CD4-positive, alpha-beta T cell treated with Interleukin-15 for 4 hours (primary cell): ENCODE measurements at regions not wholly inside any gene's neighbourhood (a gene's known extent, or its start where the extent isn't known, plus 50 kb on each side); places are given as distances from the start of the nearest gene placed in this dataset.

Source experiments
- DNase-seq: peaks from one replicate; pipeline ENCODE4 v3.0.0-alpha.2; 2020; ENCODE audit warnings: low spot score

DNA sequence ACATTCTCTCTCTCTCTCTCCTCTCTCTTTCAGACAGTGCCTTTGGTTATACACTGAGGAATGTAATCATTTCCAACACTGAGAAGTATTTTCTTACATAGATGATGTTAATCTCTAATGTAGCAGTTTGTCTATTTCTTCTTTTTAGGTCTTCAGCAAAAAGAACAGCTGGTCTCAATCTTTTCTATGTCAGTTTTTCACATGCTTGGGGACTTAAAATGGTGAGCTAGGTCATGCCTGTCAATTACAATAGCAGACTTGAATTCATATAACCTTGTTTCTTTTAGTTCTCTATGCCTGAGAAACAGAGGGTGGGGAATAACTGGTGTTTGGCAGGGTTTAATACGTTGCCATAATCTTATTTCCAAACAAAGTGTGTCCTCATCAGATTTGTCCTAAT, 786.2 kb downstream of the SQOR start:
- DNase-seq: no peak

DNA sequence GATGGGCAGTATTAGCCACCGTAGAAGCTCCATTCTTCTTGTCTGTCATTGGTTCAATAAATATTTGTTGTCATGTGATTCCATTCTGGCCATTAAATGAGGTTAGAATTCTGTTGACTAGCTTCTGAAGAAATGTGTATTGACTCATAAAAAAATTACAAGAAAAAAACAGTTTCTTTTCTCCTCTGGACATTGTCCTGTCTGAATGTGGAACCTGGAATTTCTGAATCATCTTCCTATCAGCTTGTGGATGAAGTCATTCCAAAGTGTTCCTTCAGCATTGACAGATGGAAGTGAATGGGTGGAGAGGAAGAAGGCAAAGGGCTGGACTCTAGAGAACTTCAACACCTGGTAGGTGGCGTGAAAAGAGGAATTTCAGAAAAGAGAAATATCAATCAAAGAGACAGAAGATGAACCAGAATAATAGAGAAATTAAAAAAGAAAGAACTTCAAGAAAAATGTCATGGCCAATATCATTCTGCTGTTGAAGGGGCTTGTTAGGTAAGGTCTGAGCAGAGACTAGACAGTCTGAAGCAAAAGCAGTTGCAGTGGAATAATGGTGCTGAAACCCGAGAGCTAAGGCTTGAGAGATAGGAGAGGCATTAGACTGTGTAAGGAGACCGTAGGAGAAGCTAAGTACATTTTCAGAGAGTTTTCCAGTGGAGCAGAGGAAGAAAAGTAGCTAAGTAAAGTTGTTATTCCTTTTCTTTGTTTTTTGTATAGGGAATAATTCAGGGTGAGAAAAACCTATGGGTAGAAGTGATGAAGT, 806.6 kb downstream of the SQOR start:
- no peak for DNase-seq

DNA sequence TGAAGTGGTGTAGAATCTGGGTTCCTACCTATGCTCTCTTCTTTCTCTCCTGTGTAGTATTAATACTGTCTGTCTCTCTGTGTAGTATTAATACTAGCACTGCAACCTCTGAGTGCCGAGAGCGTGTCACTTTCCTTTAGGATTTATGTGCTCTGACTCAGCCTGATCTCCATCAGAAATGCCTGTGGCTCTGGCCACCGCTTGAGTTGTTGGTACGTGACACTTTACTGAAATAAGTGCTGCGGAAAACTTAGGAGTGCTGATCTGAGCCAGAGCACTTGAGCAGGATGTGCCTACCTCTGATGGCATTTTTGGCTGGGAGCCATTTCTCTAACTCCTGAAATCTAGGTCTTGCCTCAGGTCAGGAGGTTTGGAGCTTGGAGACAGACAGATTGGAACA, 807.4 kb downstream of the SQOR start:
- DNase-seq: no peak

DNA sequence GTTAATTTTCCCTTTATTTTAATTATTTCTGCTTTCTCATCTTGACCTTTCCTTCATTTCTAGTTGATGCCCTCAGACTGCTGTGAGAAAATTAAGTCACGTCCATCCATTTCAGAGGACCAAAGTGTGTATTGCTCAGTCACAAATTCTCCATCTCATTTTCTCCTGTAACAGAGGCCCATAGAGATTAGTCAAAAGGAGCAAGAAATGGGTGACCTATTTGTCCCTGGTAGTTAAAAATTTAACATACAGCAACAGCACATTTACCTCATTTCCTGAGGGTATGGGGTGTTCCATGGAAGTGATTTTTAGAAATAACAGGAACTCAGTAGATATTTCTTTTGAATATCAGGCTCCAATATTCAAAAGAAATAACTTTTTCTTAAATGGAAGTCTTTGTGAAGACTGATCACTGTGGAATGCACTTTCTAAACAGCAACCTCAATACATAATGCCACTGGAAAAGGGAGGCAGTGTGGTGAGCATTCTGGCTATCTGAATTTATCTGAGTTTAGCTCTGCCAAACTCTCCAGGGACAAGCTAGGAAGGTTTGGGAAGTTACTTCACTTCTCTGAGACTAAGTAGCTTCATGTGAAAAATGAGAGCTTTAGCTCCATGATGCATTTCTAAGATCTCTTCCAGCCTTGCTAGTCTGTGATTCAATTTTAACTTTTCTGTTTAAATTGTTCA, 808.2 kb downstream of the SQOR start:
- no peak for DNase-seq

DNA sequence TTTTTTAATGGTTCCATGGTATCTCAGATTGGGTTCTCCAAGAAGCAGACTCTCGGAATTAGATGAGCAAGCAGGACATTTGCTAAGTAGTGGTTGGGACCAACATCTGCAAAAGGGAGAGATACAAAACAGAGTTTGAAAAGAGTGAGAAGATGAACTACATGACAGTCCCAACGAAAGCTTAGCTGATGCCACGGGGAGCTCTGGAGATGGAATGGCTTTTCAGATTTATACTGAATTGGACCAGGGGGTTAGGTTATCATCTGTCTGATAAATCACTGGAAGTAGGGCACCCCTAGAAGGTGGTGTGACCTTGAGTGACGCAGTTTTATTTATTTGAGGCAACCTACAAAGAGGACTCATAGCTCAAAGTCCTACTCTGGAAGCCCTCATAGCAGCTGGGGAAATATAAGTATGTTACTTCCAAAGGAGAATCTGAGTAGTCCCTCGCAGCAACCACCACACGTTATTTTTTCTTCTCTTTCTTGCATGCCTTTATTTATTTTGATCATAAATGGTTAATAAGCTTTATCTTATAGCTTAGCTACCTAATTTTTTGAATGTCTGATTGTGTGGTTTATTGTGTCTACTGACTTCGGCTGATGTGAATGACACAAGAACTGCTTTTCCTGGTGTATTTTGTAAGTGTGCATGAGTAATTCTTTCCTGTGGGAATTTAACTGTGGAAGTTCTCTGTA, 815.4 kb downstream of the SQOR start:
- DNase-seq: no peak

DNA sequence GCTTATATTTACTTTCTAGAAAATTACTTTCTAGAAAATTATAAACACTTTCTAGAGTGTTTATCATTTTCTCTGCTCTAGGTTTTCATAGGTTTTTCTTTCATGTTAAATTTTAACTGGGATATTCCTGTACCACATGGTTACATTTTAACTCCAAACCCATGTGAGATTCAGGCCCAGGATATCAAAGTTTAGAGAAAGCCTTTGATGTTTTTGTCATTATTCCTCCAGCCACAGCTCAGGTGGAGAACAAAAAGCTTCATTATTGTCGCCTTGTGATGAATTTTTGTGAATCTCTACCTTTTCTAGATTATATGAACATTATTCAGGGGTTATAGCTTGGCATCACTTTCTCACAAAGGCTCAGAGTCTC, 816.0 kb downstream of the SQOR start:
- DNase-seq: no peak

DNA sequence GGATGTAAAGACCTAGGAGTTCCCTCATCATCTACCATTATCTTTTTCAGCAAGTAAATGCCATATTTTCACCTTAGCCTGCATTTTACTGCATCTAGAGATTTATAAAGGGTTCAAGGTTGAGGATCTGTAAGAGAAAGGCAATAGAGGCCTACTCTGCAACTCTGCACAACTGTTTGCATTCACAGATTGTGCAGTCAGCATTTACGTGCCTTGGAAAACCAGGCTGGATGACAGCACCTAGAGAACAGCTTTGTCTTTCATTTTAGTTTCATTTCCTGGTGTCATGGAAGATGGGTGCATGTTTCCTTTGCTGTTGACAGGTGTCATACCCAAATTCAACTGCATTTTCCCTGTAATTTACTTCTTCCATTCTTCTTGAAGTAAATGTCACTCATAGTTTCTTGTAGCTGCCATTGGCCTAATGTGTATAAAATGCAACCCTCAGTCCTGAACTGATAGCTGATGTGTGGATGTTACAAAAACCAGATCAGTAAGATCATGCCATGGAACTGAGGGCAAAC, 817.5 kb downstream of the SQOR start:
- DNase-seq: no peak

DNA sequence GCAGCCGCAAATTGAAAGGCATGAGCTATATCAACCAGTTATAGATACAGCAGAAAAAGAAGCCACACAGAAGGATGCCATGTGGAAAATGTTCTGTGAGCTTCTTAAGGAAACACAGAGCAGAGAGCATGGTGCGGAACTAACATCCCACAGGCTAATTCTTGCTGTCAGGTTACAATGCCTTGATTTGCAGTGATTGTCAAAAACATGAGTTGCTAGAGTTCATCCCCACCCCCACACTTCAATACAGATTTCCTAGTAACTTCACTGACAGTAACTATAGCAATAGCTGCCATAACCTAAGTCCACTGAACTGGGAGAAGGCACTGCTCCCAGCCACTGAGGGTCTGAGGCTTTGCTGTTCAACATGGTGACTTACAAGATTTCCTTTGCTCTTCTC, 821.6 kb downstream of the SQOR start:
- DNase-seq: no peak

DNA sequence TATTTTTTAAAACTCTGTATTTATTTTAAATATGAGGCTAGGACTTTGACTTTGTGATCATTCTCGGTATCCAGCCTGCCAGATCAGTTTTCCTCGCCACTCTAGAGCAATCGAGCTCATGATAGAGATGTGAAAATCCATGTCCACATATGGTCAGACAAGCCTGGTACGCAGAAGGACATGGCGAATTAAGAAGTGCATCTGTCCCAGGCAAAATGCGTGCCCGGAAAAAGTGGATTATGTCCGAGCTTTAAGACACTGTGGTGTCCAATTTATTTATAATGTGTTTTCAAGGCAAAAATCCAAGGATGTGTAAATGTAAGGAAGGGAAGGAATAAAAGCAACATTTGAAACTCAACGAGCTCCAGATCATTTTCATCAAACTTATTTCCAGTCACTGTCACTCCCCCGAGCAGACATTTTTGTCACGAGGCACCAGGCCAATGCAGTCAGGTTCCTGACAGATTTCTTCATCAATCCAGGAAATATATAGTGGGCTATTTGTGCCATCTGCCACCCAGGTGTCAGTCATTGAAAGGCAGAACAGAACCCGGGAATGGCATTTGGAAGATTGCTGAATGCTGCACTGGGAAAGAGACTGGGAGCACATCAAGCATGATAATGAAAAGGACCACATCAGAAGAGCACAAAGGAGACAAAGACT, 825.7 kb downstream of the SQOR start:
- DNase-seq: no peak

DNA sequence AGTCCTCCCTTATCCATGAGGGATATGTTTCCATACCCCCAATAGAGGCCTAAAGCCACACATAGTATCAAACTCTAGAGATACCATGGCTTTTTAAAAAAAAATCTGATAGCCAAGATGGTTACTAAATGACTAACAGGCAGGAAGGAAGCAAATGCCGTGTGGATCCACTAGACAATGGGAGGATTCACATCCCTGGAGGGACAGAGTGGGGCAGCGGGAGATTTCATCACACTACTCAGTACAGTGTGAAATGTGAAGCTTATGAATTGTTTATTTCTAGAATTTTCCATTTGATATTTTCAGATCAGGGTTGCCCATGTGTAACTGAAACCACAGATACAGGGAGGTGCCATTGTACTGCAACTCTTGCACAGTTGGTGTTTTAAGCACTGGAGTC, 826.6 kb downstream of the SQOR start:
- DNase-seq: no peak

DNA sequence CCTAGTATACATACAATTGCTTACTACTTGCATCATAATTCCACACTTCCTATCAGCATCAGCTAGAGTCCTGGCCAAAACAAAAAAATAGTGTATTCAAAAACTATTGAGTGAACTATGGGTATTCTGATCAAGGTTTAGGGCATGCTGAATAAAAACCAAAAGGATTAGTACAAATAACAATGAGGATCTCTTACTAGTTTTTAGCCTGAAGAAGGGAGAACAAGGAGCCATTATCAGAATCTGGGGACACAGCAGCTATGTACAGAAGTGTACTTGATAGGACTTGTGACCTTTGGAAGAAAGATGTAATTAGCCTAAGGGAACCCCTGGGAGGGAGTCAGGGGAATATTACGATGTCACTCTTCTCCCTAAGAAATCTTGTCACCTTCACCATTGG, 832.2 kb downstream of the SQOR start:
- DNase-seq: no peak

DNA sequence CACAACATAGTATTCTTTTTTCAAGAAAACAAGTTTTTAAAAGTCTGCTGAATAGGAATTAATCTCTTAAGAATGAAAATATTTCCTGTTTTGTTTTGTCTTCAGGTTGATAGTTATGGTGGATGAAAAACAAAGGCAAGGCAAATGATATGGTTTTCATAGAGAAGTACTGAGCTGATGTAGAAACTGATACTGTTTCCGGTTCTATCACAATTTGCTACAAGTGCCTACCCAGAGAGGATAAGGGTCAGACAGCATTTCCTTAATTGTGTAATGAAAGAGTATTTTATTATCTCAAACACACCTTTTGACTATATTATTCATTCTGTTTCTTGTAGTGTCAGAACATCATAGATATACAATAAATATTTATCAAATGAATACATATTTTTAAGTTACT, 836.3 kb downstream of the SQOR start:
- no peak for DNase-seq

DNA sequence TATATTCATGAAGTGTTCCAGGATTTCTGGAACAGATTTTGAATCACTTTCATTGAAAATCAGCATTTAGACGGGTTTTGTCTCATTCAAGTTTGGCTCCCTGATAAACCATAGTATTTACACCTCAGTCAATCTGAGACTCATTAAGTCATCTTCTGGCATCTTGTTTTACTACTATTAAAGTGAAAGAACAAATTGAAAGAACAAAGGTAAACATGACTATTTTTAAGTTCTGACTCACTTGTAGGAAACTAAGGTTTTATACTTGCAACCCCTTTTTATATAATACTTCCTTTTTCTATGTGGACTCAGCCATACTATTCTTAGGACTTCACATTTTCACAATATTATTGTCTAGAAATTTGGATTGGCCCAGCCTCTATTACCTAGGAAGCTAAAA, 854.4 kb downstream of the SQOR start:
- DNase-seq: no peak

DNA sequence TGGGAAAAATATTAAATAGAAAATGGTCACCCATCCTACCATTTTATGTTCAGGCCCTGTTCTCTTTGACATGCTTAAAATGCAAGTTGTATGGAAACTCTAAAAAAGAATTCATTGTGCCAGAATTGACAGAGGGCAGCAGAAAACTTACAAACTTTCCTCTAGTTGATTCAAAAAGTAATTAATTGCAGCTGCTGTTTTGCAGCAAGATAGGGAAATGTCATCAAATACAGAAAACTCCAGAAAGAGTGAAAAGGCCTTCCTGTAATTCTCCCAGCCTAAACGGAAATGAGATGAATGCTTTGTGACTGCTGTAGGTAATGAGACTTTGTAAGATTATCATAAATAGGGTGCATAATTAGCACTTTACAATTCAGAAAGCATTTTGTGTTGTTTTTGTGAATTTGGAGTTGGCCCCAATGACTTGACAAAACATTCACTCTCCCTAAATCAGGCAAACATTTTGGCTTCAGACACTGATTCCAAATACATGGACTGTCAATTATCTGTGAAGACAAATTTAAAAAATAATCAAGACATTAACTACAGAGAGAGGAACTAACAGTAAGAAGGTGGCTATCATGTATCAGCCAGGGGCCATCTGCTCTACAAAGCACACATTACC, 861.8 kb downstream of the SQOR start:
- no peak for DNase-seq

DNA sequence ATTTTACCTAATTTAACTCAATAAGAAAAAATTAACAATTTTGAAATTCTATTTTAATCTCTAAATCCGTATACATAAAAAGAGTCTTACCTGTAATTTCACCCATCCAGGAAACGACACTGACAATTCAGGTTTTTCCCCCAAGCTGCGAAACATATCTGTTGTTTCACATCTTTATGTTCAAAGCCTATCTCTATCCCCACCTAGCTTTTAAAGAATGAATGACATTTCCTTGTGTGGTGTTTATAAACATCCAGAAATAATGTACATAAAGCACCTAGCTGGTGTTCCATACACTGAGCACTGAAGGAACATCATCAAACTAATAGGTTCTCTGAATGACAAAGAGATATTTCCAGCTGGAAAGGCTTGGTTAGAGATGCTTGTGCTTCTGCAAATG, 867.8 kb downstream of the SQOR start:
- DNase-seq: no peak

DNA sequence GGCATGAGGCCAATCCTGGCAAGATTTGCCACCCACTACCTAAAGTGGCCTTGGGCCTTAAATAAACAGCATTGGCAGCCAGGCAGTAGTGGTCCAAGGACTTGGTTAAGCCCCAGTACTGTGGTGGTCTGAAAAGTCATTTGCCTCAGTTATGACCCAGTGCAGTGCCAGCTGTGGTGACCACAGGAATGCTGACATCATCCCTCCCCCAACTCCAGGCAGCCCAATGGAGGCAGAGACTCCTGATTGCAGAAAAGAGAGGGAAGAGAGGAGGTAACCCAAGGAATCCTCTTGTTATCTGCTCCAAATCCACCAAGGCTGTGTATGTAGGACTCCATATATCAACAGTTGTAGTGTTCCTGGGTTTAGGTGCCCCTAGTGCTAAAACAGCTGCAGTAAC, 883.6 kb downstream of the SQOR start:
- no peak for DNase-seq

DNA sequence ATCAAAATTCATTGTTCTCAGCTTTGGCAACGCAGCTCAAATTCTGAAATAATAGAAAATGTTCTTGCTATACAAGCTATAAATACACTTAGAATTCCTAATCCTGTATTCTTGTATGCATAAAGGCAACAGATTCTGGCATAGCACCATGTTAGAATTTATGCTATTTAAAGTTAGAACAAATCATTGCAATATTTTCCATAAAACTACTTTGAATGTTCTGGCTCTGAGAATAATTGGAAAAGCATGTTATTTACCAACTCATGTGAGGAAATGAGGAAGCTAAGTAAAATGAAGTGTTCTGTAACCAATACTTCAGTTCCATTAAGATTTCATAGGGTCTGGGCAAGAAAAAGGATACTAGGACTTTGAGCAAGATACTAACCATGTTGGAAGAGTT, 888.9 kb downstream of the SQOR start:
- no peak for DNase-seq

DNA sequence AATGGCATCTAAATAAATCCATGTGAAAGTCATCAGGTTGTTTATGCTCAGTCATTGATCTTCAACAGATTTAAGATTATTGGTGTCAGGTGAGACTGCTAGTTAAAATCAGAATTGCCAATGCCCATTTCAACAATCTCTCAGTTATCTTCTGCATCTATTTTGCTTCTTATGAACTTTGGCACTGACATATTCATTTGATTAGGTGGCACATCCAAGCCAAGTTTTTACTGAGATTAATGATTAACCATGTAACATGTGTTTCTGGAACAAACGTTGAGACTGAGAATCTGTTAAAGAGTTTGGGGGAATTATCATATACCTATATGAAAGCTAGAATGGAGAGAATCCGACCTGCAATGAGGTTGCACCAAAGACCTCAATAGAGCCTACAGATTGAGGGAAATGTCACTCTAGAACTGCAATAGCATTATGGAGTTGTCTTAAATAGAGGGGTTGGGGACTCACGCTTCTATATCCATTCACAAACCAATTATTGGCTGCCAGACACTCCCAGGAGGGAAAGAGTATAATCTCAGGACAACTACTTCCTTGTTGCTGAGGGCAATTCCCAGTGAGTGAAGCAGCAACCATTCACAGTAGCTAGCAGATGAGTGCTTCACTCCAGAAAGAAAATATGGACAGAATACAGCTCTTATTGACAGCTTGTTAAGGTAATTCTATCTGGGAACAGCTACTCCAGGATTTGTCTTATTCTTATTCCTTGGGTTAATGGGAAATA, 891.3 kb downstream of the SQOR start:
- DNase-seq: no peak

DNA sequence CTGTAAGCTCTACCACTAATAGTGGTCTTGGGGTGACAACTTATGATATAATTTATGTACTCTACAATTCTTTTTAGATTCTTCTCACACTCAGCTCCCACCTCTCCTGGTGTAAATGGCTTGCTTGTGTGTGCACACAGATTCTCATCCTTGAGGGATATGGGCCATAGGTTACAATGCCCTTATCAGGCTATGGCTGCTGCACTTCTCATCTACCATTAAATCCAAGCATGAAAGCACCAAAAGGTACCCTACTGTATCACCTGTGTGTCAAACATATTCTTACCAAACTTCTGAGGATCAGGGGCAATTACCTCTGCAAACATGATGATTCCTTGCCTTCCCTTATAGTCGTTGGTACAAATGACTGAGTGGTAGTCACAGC, 891.9 kb downstream of the SQOR start:
- no peak for DNase-seq

DNA sequence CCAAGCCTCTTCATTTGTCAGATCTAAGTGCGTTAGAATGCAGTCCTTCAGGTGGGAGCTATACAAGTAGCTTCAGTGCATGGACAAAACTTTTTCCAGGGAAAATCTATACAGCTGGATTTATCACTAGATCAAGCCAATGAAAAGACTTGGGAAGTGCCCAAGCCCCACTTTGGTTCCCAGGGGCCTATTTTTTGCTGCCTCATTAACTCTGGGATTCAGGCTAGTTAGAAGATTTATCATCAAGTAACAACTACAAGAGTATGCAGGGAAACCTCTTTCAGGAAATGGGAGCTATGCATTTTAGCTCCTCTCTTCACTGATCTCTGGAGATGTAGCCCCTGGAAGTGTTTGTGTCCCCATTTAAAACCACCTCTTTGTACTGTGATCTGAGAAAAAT, 908.8 kb downstream of the SQOR start:
- no peak for DNase-seq

DNA sequence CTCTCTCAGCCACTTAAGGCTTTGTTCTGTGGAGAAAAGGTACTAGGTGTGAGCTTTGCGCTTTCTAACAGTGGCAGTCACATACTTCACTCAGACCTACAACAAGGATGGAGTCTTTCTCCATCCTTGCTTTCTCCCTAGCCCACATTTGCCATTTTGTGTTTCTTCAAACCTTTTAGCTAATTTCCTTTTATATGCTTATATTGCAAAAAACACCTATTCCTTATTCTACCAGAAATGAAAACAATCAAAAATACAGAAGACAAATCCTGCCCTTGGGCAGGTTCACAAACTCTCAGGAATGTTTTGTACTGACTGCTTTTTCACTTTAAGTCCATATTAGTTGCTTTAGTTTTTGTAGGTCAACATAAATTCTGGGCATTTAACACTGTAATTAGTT, 914.2 kb downstream of the SQOR start:
- DNase-seq: no peak

DNA sequence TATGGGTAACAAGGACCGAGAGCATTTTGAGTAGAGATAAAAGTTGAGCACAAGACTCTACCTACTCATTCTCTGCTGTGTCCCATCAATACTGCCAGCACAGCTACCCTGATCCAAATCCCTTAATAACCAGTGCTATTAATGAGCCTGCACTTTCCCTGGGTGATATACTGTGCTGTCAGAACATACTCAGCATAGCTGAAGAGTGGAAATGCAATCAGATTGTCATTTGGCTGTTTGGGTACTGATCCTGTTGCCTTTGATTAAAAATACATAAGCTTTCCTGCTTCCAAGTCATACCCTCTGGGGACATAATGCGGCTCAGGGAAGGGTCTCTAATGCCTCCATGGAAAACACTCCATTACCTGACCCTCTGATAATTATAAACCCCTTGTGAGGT, 917.5 kb downstream of the SQOR start:
- no peak for DNase-seq
